Mesodermal cell (in vitro differentiated cells): ENCODE measurements at regions not wholly inside any gene's neighbourhood (a gene's known extent, or its start where the extent isn't known, plus 50 kb on each side); places are given as distances from the start of the nearest gene placed in this dataset.

Source experiments
- H3K27ac ChIP-seq: 2 replicates; pipeline ENCODE4 v1.7.0; 2013; ENCODE audit warnings: mild to moderate bottlenecking, low read depth, low read length, moderate library complexity; ENCODE audit not compliant: severe bottlenecking
- H3K36me3 ChIP-seq: 2 replicates; pipeline ENCODE4 v1.7.1; 2013; ENCODE audit warnings: mild to moderate bottlenecking, low read length, moderate library complexity; ENCODE audit not compliant: control insufficient read depth, insufficient read depth
- H3K4me1 ChIP-seq: one replicate; pipeline ENCODE4 v1.7.1; 2013; ENCODE audit warnings: mild to moderate bottlenecking, low read length; ENCODE audit not compliant: insufficient read depth, control insufficient read depth, poor library complexity, severe bottlenecking
- H3K4me3 ChIP-seq: 2 replicates; pipeline ENCODE4 v1.7.0; 2013; ENCODE audit warnings: low read length, control low read depth, mild to moderate bottlenecking; ENCODE audit not compliant: insufficient read depth, poor library complexity, severe bottlenecking; ENCODE audit errors: extremely low read depth
- H3K9me3 ChIP-seq: 2 replicates; pipeline ENCODE4 v1.7.1; 2013; ENCODE audit warnings: mild to moderate bottlenecking, low read length, moderate library complexity; ENCODE audit not compliant: control insufficient read depth
- WGBS, 2 experiments: methylation state at CpG; one replicate each; pipeline ENCODE4 v1.1.5; 2013; ENCODE audit warnings: missing lambda C conversion rate in 2 of 2; ENCODE audit not compliant: insufficient coverage in 2 of 2; 5-methylcytosine and 5-hydroxymethylcytosine counted together

GRCh38 chr5:29042152-29042551, 2003.8 kb upstream of the CDH9 start:
- no peaks in the 10 kb centered on the region for H3K4me1 ChIP-seq
- H3K4me3 ChIP-seq, result no peak overlapping the region
- H3K27ac ChIP-seq, result no peak overlapping the region
- H3K9me3 ChIP-seq, result no peaks in the 10 kb centered on the region
- WGBS, 2 experiments, result 0% methylated on average over 1 of the region's 4 CpGs; no CpG with 5 or more reads in 1 of the 2 experiments
- no peaks in the 10 kb centered on the region for H3K36me3 ChIP-seq

- H3K36me3 ChIP-seq, result no peaks in the 10 kb centered on the region
- no peak overlapping the region for H3K4me3 ChIP-seq
- no peak overlapping the region for H3K27ac ChIP-seq
- WGBS, 2 experiments, result 100% methylated on average over 1 of the region's 1 CpG; no CpG with 5 or more reads in 1 of the 2 experiments
- no peaks in the 10 kb centered on the region for H3K4me1 ChIP-seq
- H3K9me3 ChIP-seq, result no peaks in the 10 kb centered on the region
Observed at GRCh38 chr5:29040404-29040803, 2002.0 kb upstream of the CDH9 start.

- Histone ChIP-seq H3K27ac (no peak overlapping the region), H3K4me1 (no peaks in the 10 kb centered on the region), H3K36me3 (no peaks in the 10 kb centered on the region), H3K4me3 (no peak overlapping the region), H3K9me3 (no peaks in the 10 kb centered on the region)
- WGBS, 2 experiments, result no CpG with 5 or more reads among the region's 1 CpG
Observed at GRCh38 chr5:29039994-29040393, 2001.6 kb upstream of the CDH9 start.

- no peak overlapping the region for H3K4me3 ChIP-seq
- H3K9me3 ChIP-seq, result no peaks in the 10 kb centered on the region
- H3K4me1 ChIP-seq, result no peaks in the 10 kb centered on the region
- no CpG with 5 or more reads among the region's 3 CpGs for WGBS, 2 experiments
- H3K36me3 ChIP-seq, result no peaks in the 10 kb centered on the region
- H3K27ac ChIP-seq, result no peak overlapping the region
Observed at GRCh38 chr5:29037716-29038115, 1999.3 kb upstream of the CDH9 start.

GRCh38 chr5:29024052-29024451, 1985.7 kb upstream of the CDH9 start:
- H3K4me3 ChIP-seq, result no peak overlapping the region
- no peak overlapping the region for H3K27ac ChIP-seq
- H3K9me3 ChIP-seq, result no peaks in the 10 kb centered on the region
- no peaks in the 10 kb centered on the region for H3K36me3 ChIP-seq
- H3K4me1 ChIP-seq, result no peaks in the 10 kb centered on the region
- no CpG with 5 or more reads among the region's 4 CpGs for whole genome bisulfite sequencing, 2 experiments

GRCh38 chr5:29023541-29023940, 1985.2 kb upstream of the CDH9 start:
- H3K36me3 ChIP-seq, result no peaks in the 10 kb centered on the region
- H3K9me3 ChIP-seq, result no peaks in the 10 kb centered on the region
- H3K27ac ChIP-seq, result no peak overlapping the region
- WGBS, 2 experiments, result 83 to 100% methylated on average over 1 to 2 of the region's 2 CpGs
- H3K4me1 ChIP-seq, result no peaks in the 10 kb centered on the region
- H3K4me3 ChIP-seq, result no peak overlapping the region

- Histone ChIP-seq H3K27ac (no peak overlapping the region), H3K36me3 (no peaks in the 10 kb centered on the region), H3K9me3 (no peaks in the 10 kb centered on the region), H3K4me3 (no peak overlapping the region), H3K4me1 (peaks cover 7% of the 10 kb centered on the region)
- WGBS, 2 experiments, result 93% methylated on average over 2 of the region's 3 CpGs; no CpG with 5 or more reads in 1 of the 2 experiments
Observed at GRCh38 chr5:29017501-29017900, 1979.1 kb upstream of the CDH9 start.

GRCh38 chr5:29016067-29016466, 1977.7 kb upstream of the CDH9 start:
- Histone ChIP-seq H3K4me1 (peaks cover 7% of the 10 kb centered on the region), H3K9me3 (no peaks in the 10 kb centered on the region), H3K36me3 (no peaks in the 10 kb centered on the region), H3K4me3 (no peak overlapping the region), H3K27ac (no peak overlapping the region)
- 88 to 96% methylated on average over 3 of the region's 4 CpGs for WGBS, 2 experiments

GRCh38 chr5:29015523-29015922, 1977.1 kb upstream of the CDH9 start:
- no CpG with 5 or more reads among the region's 2 CpGs for WGBS, 2 experiments
- Histone ChIP-seq H3K9me3 (no peaks in the 10 kb centered on the region), H3K27ac (no peak overlapping the region), H3K36me3 (no peaks in the 10 kb centered on the region), H3K4me3 (no peak overlapping the region), H3K4me1 (peaks cover 7% of the 10 kb centered on the region)

GRCh38 chr5:29005386-29005785, 1967.0 kb upstream of the CDH9 start:
- WGBS, 2 experiments, result 77% methylated on average over 3 of the region's 3 CpGs; no CpG with 5 or more reads in 1 of the 2 experiments

GRCh38 chr5:29002481-29002880, 1964.1 kb upstream of the CDH9 start:
- Histone ChIP-seq H3K36me3 (no peaks in the 10 kb centered on the region), H3K9me3 (no peaks in the 10 kb centered on the region), H3K27ac (no peak overlapping the region), H3K4me1 (no peaks in the 10 kb centered on the region), H3K4me3 (no peak overlapping the region)
- 100% methylated on average over 1 of the region's 6 CpGs; no CpG with 5 or more reads in 1 of the 2 experiments for WGBS, 2 experiments

More at GRCh38 chr5:29005386-29005785, 1967.0 kb upstream of the CDH9 start:
- no peak overlapping the region for H3K4me3 ChIP-seq
- no peaks in the 10 kb centered on the region for H3K4me1 ChIP-seq
- H3K36me3 ChIP-seq, result no peaks in the 10 kb centered on the region
- no peak overlapping the region for H3K27ac ChIP-seq
- H3K9me3 ChIP-seq, result no peaks in the 10 kb centered on the region
